Stimulated activated CD4-positive, alpha-beta T cell treated with anti-CD3 and anti-CD28 coated beads, Interleukin-2, amount 100 ng/mL, for 48 hours (primary cell): ENCODE measurements at regions not wholly inside any gene's neighbourhood (a gene's known extent, or its start where the extent isn't known, plus 50 kb on each side); places are given as distances from the start of the nearest gene placed in this dataset.

Experiments
- DNase-seq, 2 donors: peaks; one replicate each; pipeline ENCODE4 v3.0.0-alpha.2; 2020

DNA sequence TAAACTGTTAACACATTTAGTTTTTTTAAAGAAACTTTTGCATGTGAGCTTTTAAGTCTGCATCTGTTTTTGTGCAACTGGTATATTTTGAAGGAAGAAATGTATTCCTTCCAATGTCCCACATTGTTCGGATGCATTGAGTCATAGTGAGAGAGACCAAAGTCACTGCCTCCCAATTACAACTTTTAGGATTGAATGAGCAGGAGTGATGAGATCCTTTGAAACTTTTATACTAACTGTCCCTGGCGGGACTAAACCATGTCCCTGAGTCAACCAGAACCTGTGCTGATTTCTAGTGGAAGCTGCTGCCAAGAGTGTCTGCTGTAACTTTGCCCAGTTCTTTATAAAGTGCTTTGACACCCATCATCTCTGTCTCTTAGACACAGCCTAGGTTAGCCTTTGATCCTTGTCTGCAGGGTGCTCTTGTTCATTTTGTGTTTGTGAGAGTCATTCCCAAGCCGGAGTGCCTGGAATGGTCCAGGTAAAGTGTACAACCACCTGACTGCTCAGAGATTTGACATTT is 122.7 kb downstream of the ZNF518B start:
- DNase-seq, result no peak

DNA sequence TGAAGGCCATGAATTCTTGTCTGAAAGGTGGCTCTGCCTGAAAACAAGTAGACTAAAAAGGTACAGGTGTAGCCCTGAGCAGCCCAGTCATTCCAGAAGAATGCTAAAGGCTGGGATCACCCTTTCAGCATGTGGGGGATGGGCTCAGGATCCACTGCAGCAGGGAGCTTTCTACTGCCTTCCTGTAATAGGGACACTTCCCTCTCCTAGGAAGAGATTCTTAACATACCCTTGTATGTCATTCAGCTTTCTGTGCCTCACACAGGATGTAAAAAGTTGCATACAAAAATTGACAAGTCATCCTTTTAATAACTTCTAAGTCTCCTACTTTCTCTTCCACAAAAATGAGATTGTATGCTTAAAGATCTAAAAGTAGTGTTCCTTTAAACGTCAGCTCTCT is 123.3 kb downstream of the ZNF518B start:
- DNase-seq, result no peak

DNA sequence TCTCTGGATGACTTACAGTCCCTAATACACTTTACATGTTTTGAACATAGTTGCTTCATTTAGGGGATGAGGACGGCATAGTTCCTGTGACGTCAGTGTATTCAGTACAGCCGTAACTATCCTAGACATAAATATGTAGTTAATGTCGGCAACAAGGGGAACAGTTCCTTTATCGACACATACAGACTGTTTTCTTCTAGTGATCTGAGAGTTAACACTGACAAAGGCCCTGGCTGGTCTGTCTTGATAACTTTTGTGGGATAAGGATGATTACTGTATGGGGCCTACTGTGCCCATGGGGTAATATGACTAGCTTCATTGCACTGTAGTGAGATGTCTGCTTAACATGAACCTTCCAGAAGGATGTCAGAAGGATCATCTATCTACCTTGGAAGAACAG is 131.2 kb downstream of the ZNF518B start:
- DNase-seq, result no peak

DNA sequence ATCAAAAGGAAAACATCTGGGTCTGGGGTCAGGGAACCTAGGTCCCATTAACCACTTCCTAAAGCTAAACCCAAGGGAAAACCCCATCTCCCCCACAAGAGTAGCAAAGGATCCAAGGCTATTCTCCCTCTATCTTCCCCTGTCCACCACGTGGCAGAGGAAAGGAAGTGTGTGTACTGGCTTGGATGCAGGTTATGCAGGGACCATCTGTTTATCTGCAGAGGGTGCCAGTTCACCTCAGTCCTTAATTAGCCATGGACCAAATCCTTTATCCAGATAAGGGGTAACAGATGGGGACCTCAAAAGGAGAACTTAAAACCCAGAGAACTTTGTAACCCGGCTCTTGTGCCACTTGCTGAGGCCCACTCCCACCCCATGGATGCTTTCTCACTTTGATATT is 135.3 kb downstream of the ZNF518B start:
- DNase-seq, result no peak

DNA sequence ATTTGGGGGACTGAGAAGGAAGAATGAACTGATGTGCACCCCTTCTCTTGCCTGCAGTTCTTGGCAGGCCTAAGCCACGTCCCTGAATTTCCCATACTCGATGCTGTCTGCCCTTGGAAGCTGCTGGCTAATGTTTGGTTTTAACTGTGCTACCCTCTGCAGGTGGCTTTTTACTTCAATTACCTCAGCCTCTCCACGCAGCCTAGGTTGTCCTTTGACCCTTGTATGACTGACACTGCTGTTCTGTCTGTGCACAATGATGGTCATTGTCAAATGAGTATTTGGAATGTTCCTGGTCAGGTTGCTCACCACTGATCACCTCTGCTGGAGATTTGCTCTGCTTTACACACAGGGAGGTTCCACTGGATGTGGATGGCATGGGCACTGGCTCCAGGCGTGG is 137.1 kb downstream of the ZNF518B start:
- no peak for DNase-seq

DNA sequence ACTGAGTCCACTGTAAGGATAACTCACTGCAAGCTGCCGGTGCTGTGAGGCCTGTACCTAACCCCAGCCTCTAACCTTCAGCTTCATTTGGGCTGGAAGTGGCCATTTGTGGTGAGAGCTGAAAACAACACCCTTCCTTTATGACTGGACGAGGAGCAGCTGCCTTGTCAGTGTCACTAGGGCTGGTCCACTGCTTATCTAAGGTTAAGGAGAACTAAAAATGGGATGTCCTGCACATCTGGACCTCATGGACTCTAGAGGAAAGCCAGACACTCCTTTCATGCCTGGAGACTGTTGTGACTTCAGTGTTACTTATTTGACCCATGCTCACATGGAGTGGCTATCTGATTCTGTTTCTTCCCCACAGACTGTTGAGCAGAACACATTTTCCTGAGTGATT is 139.9 kb downstream of the ZNF518B start:
- no peak for DNase-seq

DNA sequence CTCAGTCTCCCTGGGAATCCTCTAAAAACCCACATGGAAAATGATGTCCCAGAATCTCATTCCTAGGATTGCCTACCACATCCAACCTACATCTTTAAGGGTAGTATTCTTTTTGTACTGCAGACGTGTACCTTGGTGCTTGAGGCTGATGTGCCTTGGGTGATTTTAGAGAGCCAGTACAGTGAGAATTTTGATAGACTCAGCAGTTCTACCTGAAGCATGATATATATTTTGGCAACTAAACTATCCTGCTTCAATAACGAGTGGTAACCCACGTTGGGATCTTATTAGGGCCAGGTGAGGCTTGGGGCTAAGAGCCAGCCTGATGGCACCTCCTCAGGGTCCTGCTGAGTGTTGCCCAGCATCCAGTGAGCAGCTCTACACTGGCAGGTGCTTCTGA is 140.4 kb downstream of the ZNF518B start:
- DNase-seq, result no peak

DNA sequence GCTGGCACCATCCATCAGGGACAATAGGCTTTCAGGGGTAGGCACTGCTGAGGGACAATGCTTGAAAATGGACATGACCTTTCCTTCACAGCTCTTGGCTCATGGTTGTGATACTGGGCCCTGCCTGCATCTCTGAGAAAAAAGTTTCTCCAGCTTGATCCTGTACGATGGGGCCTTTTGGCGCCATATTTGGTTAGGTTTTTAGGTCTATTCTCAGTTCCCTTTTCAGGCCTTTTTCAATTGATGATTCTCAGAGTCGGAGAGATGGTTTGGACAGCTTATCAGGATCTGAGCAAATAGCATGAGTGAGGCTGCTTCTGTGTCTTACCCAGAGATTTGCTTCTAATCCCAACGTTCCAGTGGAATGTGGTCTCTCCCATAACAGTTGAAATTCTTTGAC is 141.6 kb downstream of the ZNF518B start:
- DNase-seq, result no peak

DNA sequence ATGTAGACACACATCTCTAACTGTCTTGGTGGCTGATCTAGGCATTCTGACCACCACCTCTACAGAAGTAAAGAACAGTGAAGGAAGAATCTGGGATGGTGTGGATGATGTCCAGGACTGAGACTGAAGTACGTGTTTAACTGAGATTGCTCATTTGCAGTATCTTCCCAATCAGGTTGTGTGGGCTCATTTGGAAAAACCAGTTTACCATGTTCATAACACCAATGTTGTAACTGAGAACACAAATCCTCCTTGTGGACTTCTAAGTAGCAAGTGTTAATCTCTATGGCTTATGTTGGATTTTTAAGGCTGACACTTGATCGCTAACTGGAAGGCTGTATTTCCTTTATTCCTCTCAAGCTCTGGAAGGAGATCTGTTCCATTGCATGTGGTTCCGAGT is 144.7 kb downstream of the ZNF518B start:
- DNase-seq, result no peak

DNA sequence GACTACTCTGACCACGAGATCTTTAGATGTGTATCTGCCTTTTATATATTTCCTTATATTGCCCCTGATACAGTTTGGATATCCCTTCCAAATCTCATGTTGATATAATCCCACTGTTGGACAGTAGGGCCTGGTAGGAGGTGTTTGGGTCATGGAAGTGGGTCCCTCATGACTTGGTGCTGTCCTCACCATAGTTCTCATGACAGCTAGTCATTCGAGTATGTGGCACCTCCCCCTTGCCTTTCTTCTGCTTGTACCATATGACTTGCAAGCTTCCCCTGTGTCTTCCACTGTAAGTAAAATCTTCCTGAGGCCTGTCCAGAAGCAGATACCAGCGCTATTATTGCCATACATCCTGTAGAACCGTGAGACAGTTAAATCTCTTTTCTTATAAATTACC is 145.3 kb downstream of the ZNF518B start:
- DNase-seq, result no peak

DNA sequence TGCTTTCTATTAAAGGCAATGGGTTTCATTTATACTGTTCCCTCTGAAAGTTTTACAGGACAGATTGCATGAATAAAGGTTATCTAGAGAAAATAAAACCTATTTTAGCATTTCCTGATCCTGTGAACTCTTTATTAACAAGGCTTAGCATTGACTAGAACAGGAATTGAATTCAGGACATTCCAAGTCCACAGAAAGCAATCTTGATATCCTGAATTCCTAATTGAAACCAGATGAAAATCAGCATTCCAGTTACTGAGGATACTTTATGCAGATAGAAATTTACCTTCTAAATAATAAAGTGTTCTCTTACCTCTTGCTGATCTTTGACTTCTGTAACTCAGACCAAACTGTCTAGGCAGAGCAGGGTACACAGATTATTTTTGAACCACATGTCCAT is 151.4 kb downstream of the ZNF518B start:
- DNase-seq, result no peak

DNA sequence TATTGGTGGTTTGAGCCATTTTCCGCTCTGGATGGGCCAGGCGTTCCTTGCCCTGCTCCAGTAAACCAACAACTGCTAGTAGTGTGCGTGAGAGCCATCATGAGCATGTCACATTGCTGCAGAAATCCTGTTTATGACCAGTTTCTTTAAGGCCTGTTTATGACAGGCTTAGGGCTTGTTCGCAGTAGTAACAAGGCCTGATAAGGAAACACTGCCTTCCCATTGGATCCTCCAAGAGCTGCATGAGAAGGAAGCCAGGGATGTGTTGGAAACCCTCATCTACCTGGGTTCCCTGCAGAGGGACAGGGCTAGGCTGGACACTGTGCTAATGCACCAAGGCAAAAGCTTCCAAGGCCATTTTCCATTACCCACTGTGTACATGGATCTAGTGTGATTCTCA is 153.9 kb downstream of the ZNF518B start:
- no peak for DNase-seq

DNA sequence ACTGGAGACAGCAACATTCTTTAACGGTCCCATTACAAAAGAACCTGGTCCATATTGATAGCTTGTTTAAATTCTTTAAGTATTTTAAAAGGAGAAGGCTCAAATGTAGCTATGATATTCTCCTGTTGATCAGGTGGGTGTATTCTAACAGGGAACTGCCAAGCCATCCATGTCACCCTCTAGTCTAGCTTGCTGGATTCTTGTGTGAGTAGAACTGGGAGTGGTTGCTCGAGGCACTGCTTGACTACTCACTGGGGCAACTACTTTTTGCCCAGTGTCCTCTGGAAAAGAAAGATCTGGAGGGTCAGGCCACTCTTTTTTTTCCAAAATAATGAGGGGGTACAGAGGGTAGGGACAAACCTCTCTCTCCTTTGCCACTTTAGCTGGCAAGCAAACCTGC is 155.1 kb downstream of the ZNF518B start:
- no peak for DNase-seq

DNA sequence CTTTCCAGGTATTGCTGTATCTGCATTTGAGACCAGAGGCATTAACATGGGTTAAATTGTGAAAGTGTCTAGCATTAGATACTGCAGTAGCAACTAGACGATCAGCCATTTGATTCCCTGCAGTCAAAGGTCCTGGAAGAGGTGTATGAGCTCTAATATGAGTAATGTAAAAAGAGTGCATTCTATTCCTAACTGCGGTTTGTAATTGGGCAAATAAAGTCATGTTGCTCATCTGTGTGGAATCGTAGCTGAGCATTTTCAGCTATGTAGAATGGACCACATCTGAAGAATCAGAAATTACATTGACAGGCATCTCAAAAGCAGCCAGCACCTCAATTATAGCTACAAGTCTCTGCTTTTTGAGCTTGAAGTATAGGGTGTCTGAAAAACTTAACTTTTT is 157.6 kb downstream of the ZNF518B start:
- DNase-seq, result no peak

DNA sequence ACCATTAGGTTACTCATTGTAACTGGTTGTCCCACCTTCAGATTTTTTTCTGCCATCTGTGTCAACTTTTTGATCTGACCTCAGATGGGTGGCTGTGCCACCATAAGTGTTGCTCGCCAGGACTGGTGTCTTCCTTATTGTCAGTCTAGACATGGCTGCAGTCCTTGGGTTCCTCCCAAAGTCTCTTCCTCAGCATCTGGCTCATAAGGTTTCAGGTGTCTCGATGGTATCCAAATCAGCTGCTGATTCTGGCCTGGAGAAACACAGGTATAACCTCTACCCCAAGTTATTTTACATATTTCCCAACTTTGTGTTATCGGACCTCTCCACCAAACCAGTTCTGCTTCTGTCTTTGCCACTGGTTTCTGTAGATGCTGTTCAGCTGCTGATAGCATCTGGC is 158.5 kb downstream of the ZNF518B start:
- no peak for DNase-seq

DNA sequence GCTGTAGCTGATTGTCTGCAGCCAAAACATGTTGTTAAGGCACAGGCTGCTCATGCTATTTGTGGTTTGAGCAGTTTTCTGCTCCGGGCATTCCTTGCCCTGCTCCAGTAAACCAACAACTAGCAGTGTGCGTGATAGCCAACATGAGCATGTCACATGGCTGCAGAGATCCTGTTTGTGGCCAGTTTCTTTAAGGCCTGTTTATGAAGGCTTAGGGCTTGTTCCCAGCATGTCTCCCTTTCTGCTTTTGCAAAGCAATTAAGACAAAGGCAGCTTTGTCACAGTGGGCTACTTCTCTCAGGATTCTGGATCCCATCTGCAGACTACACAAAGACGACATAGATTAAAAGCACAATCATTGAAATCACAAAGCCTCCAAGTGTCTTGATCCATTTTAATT is 160.5 kb downstream of the ZNF518B start:
- DNase-seq, result no peak

DNA sequence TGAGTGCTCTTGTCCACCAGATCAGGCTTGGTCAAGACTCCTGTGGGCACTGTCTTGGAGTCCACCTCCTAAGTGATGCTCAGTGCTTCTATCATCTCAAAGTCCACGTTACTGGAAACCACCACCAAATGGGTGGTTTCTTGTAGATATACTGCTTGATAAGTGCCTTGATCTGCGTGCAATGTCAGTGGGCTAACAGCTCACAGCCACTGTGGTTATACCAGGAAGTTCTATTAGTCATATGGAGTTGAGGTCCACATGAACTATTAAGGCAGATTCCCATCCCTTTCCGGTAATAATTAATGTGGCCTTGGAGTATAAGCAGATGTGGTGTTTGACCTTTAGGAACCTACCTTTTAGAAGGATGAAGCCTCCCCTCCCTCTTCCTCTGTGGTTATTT is 161.9 kb downstream of the ZNF518B start:
- no peak for DNase-seq

DNA sequence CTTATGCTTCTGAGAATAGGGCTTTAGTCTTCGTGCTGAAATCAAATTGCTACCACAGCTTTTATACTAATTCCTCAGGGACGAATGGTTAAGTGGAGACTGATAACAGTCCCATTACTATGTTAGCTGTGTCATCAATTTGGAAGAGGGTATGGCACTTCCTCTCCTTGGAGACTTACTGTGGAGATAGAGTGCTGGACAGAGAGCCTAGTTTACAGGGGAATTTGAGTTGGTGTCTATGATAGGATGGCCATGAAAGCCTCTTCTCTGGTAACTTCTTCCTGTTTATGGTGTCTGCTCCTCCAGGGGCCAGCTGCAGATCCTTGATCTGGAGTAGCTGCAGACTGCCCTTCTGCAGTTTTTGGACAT is 167.7 kb downstream of the ZNF518B start:
- no peak for DNase-seq

DNA sequence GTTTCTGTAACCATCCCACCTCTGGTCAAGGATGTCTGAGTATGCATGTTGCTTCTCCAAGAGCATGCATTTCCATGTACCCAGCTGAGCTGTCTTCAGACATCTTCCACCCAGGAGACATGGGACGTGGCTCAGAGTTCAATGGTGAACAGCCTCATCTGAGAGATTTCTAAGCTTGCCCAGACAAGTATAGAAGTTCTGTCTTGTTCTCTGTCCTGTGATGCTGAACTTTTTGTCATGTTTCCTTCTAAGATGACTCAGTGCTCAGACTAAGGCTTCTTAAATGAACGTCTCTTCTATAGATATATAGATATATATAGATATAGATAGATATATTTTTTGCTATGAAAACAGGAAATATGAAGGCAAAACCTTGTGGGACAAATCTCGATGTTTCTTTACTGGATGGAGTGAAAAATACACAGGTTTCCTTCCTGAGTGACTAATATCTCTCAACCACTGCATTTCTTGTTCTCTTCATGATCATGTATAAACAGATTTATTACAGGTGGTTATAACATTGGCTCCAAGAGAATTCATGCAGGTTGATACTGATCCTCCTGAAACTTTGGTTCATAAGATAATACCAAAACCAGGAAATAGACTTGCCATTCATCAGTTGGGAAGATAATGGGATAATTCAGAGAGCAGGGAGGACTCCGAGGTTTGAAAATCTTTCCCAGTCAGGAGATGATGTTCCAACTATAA is 168.2 kb downstream of the ZNF518B start:
- no peak for DNase-seq

DNA sequence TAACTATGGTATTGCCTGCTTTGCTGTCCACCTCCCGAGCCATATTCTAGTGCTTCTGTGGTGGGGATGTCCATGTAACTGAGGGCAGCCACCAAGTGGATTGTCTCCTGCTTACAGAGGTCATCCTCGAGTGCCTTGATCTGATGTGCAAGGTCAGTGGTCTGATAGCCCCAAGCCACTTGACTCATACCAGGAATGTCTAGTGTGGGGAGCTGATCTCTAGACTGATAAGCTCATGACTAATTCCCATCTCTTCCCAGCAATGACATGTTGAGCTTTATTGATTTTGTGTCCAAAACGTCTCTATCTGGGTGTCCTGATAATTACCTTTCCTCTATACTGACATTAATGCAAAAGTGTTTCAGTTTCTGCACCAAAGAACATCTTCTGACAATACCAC is 168.4 kb upstream of the WDR1 start:
- DNase-seq, result no peak

DNA sequence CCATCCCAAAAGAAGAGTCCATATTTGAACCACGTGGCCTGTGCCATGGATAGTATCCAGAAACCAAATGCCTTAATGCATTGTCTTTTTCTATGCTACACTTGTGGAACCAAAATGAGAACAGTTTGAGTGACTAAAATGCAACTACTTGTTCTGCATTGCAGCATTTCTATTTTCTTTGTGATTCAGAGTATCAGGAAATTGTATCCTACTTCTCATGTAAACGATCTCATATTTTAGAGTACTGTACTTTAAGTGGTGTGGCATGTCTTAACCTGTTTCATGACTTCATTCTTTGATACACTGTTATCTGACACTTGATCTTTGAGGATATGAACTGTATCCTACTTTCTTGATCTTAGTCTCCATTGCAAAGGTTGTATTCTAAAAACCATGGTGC is 167.2 kb upstream of the WDR1 start:
- no peak for DNase-seq

DNA sequence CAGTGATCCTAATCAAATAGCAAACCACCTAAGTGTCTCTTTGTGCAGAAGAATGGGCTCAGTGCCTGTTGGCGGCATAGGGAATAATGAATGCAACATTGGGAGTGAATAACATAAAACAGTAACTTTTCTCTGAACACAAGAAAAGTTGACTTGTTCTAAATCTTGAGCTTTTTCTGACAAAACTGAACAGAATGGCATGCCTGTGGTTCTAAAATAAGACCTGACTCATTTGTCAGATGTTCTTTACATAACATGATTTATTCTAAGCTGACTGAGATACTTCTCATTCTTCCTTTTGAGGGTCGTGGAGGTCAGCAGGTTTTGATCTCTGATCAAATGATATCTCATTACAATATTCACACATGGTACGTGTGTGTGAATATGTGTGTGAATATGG is 165.4 kb upstream of the WDR1 start:
- DNase-seq, result no peak

DNA sequence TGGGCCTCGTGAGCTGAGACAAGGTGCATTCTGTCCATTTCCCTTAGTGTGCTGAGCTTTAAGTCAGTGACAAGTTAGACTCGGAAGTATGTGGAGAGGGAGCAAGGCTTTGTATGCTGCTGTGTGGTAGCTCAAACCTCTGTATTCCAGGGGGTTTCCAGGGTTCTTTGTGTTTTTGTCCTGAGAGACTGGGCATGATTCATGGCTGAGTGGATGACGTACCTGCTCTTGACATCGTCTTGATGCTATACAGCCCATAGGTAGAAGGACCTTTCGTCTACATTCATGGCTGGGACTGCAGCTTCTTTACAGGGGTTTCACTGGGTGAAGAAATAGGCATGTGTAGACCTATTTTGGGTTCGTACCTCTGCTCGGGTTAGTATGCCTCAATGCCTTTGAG is 162.7 kb upstream of the WDR1 start:
- no peak for DNase-seq

DNA sequence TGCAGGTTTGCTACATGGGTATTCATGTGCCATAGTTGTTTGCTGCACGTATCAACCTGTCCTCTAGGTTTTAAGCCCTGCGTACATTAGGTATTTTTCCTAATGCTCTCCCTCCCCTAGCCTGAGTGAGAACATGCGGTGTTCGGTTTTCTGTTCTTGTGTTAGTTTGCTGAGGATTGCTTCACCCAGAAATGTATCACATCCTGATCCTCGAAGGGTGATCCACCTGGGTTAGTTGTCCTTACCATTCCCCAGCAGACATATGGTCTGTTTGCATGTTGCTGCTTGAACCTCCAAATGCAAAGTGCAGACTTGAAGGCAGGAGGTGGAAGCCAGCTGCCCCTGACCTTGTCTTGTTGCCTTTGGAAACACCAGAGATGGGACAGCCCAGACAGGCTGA is 161.5 kb upstream of the WDR1 start:
- no peak for DNase-seq

DNA sequence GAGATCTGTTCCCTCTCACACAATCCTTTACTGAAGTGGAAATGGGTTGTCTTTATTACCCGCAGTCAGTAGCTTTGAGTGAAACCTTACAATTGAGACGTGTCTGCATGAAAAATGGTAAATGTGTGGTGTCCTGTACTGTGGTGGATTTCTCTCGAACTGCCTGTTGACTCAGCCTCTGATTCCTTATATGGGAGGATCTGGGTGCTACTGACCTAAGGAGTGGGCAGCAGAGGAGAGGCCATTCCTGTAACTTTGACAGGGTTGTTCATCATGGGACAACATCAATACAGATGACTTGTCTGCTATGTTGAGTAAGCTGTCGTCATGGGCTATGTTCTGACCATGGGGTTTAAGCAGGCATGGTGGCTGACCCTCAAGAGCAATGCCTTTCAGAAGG is 159.6 kb upstream of the WDR1 start:
- no peak for DNase-seq

DNA sequence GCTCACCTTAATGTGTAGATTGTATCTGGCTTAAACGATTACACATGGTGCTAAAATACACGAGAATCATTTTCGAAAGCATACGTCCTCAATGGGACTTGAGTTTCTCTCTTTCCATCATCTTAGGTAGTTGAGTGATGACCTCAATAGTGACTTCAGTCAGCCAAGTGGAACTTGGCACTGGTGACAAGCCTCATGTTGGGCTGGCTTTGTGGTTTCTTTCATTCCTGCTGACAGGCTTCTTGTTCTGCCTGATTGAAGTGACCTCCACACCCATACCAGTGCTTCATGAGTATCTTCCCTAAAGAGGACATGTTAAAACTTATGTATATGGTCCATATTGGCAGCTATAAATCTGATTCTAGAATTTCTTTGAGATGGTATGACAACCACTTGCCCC is 159.1 kb upstream of the WDR1 start:
- no peak for DNase-seq
